HL-60 (cell line): ENCODE measurements at regions not wholly inside any gene's neighbourhood (a gene's known extent, or its start where the extent isn't known, plus 50 kb on each side); places are given as distances from the start of the nearest gene placed in this dataset.

Experiments
- CTCF ChIP-seq: IDR thresholded peaks from one replicate; pipeline ENCODE4 v1.5.1; 2011; ENCODE audit warnings: low read length, control low read depth, inconsistent platforms; ENCODE audit not compliant: insufficient read depth
- REST ChIP-seq: IDR thresholded peaks from 2 replicates; pipeline ENCODE4 v1.6.1; 2012; ENCODE audit warnings: low read depth; ENCODE audit not compliant: insufficient replicate concordance

GRCh38 chr5:155625897-155626543 lies 612.5 kb downstream of the KIF4B start:
- TF ChIP-seq REST, result no peak
- TF ChIP-seq CTCF, result no peak
